ENCODE measurements at regions not wholly inside any gene's neighbourhood (a gene's known extent, or its start where the extent isn't known, plus 50 kb on each side); places are given as distances from the start of the nearest gene placed in this dataset.
"Not testable (repeated sequence)": the region's sequence is repeated elsewhere in the genome, so short reads cannot be mapped to it uniquely, and the experiment has no call there.

GRCh38 chr22:22977479-22978200, 90.0 kb downstream of the IGLL5 start:
- no peak for DNase-seq

DNA sequence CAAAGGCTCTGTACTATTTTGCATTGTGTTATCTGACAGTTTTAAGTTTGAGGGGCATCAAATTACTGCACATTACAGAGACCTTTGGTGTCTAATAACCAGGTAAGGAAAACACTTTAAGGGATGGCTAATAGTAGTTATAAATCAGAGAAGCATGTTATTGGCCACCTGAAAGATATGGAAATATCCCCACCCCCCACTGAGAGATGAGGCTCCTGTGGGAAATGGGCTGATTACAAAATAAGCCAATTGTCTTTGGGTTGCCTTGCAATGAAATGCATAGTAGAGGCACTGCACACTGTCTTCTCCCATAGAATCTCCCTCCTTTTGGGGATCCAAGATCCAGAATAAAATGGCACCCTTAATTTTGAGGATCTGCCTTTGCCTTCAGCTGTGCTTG, 91.0 kb downstream of the IGLL5 start:
- DNase-seq = no peak

- DNase-seq = no peak
Measured at GRCh38 chr22:22979121-22979724, 91.1 kb upstream of the GNAZ start.

- DNase-seq = no peak
Measured at GRCh38 chr22:22979954-22980353, 90.4 kb upstream of the GNAZ start.

DNA sequence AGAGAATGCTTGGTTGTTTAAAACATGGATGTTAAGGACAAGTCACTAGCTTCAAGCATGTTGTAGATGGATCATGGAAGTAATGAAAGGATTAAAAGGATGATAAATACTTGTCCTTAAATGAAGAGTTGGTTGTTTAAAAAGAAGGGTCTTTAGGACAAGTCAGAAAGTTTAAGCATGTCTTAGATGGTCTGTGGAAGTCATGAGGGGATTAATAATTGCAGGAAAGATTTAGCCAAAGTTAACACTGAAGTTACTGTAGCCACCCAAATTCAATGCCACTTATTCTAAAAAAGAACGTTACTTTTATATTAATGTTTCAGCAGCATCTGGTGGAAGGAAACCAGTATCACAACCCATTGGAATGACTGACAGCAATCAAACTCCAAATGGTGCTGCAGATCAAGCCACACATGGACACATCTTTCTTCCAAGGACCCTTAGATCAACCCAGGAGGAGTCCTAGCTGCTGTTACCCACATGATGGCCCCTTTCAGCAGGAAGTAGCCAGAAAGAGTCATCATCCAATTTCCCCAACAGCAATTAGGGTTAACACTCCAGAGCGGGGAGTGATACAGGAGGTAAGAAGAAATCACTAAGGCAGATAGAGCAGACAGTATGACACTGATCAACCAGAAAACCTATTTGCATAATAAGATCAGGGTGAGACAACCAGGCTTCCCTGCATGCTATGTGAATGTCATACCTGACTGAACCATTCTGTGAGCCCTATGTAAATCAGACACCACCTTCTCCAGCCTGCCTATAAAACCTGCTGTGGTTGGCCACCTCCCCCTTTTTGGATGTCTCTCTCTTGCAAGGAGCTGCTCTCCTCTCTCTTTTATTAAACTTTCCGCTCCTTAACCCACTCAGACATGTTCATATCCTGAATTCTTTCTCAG, 88.4 kb upstream of the GNAZ start:
- DNase-seq = no peak

- DNase-seq = no peak
Measured at GRCh38 chr22:22982616-22983015, 87.7 kb upstream of the GNAZ start.

- DNase-seq = no peak
Measured at GRCh38 chr22:22983123-22983522, 87.2 kb upstream of the GNAZ start.

- DNase-seq = no peak
Measured at GRCh38 chr22:22983816-22984215, 86.5 kb upstream of the GNAZ start.

DNA sequence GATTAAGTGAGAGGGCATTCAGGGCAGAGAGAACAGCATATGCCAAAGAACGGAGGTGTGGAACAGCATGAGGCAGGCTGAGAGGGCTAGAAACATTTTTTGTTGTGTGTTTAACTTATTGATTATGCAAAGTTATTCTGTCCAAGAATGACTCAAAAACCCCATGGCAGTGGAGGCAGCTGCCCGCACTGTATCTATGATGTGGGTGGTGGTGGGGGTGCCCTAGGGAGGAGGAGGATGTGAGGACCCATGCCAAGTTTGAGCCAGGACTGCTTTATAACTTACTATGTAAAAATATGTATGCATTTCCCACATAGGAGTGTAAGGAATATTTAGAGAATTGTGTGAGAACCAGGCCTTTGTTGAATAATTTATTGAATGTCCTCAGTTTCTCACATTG, 85.4 kb upstream of the GNAZ start:
- no peak for DNase-seq

DNA sequence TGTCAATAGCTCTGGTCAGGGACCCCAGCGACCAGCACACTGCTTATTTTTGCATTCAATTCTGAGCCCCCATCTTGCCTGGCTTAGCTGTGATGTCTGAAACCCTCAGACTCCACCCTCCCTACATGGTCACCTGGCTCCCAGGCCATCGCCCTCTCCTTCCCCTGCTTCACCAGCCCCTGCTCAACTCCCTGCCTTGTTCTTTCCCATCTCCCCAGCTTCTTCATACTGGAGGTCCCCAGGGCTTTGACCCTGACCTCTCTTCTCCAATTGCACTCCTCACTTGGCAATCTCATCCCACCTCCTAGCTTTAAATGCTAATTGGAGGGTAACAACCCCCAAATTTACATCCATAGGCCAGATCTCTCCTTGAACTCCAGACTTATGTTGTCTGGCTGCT, 84.3 kb upstream of the GNAZ start:
- no peak for DNase-seq

GRCh38 chr22:22986640-22987039, 83.7 kb upstream of the GNAZ start:
- no peak for DNase-seq

DNA sequence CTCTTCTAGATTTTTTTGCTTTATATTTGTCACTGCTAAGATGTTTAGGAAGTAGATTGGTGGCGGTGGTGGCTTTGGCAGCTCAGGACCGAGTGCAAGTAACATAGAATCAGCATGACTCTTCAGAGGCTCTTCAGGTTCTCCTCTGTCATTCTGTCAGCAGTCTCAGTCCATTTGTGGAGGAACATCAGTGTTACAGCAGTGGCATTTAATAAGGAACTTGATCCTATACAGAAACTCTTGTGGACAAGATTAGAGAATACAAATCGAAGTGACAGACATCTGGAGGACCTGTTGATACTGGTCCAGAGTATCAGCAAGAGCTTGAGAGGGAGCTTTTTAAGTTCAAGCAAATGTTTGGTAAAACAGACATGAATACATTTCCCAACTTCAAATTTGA, 82.2 kb upstream of the GNAZ start:
- DNase-seq = no peak

DNA sequence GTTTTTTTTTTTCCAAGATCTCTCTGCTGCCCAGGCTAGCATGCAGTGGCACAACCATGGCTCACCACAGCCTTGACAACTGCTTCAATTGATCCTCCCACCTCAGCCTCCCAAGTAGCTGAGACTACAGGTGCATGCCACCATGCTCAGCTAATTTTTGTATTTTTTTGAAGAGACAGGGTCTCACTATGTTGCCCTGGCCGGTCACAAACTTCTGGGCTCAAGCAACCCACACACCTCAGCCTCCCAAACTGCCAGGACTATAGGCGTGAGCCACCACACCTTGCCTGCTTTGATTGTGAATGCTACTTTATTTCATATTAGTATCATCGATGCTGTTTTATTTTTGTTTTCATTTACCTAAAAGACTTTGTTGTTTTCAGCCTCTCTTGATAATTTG, 81.5 kb upstream of the GNAZ start:
- no peak for DNase-seq

- no peak for DNase-seq
Measured at GRCh38 chr22:22989856-22990255, 80.5 kb upstream of the GNAZ start.

GRCh38 chr22:22990711-22991505, 79.4 kb upstream of the GNAZ start:
- not testable (repeated sequence) for DNase-seq

- no peak for DNase-seq
Measured at GRCh38 chr22:22992474-22992873, 77.8 kb upstream of the GNAZ start.

DNA sequence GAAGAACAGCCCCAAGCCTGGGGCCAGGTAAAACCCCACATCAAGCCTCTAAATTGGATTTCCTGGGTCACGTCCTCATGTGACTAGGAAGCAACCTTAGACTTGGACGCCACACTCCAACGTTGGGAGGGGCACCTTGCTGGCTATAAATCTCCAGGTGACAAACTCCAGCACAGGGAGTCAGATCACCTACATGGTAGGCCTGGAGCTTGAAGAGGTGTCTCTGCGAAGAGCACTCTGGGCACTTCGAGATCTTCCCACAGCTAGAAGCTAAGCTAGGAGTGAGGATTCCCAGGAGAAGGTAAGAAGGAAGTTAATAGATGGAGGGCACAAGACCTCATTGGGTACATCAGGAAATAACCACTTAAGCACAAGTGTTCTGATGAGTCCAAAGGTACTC, 77.1 kb upstream of the GNAZ start:
- no peak for DNase-seq

DNA sequence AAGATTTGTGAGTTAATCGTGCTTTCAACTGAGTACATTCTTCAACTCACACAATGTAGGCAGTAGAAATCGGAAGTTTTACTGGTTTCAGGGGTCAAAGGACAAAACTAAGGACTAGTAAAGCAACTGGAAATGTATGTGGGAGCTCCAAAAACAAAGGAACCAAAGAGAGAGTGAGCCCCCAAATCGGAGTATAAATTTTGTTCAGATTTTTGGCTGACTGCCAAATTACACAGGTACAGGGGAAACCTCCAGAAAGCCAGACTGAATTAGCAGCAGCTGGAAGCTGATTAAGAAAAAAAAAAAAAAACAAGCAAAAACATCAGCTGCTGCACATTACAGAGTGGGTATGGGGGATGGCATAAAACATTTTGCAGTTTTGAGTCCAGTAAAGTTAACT, 75.2 kb upstream of the GNAZ start:
- no peak for DNase-seq

DNA sequence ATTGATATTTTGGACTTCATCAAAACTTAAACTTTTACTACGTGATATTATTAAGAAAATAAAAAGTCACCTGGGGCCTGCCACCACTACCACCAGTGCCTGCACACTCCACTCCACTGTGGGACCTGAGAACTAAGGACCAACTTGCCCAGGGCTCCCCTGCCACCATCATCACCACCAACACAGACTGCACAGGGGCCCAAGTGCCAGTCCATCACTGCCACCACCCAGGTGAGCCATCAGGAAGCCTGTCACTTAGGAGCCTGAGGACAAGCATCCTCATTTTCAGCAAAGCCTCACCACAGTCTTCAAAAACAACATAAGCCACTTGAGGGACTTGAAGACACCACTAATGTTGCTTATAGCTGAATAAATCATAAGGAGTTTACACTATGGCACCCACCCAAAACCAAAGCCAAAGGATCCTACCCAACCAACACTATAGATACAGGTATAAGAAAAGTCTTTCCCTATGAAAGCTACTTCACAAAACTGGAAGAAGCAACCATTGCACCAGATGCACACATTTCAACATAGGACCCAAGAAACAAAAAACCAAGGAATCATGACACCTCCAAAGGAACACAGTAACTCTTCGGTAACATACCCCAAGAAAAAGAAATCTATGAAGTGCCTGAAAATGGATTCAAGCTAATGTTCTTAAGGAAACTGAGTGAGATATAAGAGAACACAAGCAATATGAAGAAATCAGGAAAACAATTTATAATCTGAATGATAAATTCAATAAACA, 73.6 kb upstream of the GNAZ start:
- no peak for DNase-seq

DNA sequence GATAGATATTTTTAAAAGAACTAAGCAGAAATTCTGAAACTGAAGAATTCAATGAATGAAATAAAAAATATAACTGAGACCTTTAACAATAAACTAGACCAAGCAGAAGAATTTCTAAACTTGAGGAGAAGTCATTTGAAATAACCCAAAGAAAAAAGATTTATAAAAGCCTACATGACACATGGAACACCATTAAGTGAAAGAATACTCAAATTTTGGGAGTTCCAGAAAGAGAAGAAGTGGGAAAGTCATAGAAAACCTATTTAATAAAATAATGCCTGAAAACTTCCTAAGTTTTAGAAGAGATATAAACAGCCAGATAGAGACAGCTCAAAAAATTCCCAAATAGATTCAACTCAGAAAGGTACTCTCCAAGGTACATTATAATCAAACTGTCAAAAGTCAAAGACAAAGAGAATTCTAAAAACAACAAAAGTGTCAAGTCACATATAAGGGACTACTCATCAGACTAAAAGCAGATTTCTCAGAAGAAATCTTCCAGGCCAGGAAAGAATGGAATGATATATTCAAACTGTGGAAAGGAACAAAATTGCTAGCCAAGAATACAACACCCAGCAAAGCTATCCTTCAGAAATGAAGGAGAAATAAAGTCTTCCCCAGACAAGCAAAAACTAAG, 72.9 kb upstream of the GNAZ start:
- no peak for DNase-seq

GRCh38 chr22:22997988-22998387, 72.3 kb upstream of the GNAZ start:
- DNase-seq = no peak

- DNase-seq = no peak
Measured at GRCh38 chr22:22999523-22999922, 70.8 kb upstream of the GNAZ start.

All from activated CD4-positive, alpha-beta T cell treated with anti-CD3 and anti-CD28 coated beads, Interleukin-2, amount 50 U/mL, for 16 hours (primary cell).